GM21723 (cell line): ENCODE measurements at regions not wholly inside any gene's neighbourhood (a gene's known extent, or its start where the extent isn't known, plus 50 kb on each side); places are given as distances from the start of the nearest gene placed in this dataset.

Experiments
- ATAC-seq: cut with Tn5 transposase; IDR thresholded peaks from one replicate; pipeline ENCODE4 v1.9.1; 2021; ENCODE audit warnings: mild to moderate bottlenecking, moderate library complexity; ENCODE audit not compliant: unreplicated experiment

DNA sequence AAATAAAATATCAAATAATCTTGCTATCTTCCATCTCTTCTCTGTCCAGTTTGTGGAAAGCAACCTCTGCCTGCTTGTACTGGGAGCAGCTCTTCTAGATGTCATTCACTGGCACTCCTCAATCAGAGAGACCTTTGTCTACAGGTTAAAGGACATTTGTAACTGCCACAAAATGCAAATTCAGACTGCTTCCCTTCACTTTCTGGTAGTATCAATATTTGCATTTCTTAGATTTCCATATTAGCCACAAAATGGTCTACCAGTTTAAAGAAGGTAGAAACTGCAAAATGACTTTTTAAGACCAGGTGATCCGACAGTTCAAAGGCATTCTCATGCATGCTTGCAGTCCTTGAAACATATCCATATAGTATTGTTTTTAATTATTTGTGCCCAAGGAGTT, 51.7 kb upstream of the RCN1 start:
- ATAC-seq, result no peak

DNA sequence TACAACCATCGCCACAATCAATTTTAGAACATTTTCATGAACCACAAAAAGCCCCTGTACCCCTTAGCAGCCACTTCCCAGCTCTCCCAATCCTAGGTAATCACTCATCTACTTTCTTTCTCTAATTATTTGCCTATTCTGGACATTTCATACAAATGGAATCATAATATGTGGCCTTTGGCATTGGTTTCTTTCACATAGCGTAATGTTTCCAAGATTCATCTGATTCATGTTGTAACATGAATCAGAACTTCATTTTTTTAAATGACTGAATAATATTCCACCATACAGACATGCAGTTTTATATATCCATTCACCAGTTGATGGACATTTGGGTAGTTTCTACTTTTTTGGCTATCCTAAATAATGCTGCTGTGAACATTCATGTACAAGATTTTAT, 56.2 kb upstream of the RCN1 start:
- no peak for ATAC-seq

DNA sequence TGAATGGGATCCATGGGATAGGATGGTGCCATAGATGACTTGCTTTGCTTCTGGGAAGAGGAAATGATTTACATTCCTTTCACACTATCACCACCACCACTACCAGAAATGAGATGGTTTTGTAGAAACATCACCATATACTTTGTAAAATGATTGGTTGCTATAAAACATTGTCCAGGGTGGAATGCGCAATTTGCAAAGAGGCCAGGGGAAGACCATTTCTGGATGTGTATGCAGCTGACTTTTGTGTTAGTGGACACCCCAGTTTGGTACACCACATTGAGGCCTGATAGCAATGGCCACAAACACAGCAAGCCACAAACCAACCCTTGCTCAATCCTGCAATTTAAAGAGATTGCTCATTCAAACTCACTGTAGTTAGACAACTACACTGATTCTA, 56.7 kb upstream of the RCN1 start:
- ATAC-seq, result no peak

DNA sequence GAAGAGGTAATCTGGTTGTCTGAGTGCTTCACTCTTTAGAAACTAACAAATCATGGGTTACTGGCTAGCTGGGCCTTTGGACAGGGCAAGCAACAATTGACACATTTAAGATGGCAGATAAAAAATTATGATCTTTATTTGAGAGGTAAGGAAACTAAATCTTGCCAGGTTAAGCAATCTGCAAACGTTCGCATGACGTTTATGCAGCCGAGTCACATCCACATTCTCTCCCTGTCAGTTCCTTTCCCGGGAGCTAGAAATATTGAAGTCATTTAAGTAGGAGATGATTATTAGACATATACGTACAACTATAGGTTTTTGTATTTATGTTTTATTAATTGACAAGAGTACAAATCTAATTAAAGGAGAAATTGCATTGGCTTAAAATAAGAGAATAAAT, 57.4 kb upstream of the RCN1 start:
- ATAC-seq, result no peak

DNA sequence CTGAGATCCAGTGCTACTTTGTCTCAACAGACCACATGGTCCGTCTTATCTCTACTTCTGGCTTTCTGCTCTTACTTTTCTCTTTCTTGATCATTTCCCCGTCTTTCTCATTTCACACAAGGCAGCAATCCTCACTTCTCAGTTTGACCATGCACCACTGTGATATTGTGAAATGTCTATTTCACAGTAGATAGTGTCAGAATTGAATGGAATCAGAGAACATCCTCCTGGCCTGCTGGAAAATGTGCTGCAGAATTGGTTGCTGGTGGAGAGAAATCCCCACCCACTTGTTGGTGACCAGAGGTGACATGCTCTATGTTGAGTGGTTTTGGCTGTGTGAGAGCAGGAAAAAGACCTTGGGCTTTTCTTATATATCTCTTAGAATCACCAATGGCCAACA, 57.8 kb upstream of the RCN1 start:
- no peak for ATAC-seq

DNA sequence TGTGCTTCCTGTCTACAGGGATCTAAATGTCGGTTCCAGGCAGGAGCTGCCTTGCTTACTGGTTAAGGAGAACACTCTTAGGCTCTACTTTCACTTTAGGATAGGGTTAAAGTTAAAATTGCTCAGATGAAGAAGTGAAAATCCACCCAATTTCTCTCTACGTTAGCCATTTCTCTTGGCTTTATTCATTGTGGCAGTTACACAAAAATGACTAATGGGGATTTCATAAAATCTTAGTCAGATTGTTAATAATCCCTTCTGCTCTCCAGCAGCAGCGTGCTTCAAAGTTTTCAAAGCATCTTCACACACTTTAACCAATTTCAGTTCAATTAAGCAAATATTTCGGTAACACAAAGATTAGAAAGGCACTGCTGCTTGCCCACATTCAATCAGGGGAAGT, 58.4 kb upstream of the RCN1 start:
- ATAC-seq, result no peak

DNA sequence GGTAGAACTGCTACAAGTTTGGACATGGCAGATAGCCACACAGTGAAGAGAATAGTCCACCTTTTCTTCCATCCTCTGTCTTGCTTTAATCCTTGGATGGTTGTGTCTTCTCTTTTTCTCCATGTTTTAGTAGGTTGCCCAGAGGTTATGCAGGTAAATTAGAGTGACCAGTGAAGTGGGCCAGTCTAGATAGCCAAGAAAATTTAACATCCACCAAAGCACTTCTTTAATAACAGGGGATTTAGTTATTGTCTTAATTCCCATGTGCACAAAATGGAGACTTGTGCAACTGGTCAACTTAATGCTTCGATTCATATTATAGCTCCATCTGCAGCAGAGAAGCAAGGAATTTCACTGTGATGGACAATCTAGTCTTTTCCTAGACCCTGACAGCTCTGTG, 58.8 kb upstream of the RCN1 start:
- no peak for ATAC-seq

DNA sequence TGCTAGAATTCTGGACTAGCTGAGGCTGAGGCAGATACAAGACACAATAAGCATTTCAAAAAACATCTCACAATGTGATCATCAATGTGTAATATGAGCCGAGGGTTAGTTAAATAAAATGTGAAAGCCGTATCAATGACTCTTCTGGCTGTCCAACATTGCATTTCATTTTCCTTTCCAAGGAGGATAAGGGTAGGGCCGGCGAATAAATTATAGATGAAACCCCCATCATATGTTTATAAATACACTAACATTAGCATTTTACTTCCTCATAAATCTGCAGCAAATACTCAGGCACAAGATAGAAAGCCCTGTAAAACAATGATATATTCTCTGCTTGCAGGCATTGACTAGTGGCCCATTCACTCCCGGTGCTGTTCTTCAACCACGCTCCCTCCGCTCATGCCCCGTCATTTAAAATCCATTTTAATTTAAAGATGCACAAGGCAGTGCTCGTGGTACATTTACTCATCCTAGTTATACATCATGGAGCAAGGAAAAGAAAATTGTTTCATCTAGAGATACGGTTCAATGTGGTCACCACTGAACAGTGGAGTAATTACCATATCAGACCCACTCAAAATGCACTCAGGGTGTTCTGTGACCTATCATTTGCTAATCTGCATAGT, 59.9 kb upstream of the RCN1 start:
- ATAC-seq, result no peak

DNA sequence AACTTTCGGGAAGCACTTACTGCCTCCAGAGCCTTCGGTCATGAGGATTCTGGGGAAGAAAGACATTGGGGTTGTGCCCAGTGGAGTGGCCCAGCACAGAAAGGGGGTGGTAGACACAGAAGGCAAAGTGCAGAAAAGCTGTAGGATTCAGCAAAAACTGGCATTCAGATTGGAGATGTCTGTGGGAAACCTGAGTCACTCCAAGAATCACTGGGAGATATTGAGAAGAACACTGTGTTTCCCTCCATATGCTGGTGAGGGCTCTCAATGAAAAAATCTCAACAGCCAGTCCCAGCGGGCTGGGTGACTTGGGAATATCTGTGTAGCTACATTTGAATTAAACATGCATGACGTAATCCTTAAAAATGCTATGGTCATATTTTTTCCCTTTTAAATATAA, 61.2 kb upstream of the RCN1 start:
- ATAC-seq, result no peak

DNA sequence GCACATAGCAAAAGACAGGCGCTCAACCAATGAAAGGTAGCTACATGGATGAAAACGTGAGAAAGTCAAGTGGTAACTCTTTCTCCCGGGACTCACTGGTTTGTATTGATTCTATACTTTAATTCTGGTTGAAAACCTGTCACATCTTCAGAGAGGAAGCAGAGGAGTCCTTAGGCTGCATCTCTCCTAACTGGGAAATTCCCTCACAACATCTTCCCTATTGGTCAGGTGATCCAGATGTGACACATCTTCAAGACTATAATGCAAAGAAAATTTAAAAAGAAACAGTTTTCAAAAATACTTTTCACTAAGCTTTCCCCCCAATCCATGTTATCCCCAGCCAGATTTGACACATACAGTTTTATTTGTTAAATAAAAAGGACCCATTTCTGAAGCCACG, 62.7 kb upstream of the RCN1 start:
- no peak for ATAC-seq

DNA sequence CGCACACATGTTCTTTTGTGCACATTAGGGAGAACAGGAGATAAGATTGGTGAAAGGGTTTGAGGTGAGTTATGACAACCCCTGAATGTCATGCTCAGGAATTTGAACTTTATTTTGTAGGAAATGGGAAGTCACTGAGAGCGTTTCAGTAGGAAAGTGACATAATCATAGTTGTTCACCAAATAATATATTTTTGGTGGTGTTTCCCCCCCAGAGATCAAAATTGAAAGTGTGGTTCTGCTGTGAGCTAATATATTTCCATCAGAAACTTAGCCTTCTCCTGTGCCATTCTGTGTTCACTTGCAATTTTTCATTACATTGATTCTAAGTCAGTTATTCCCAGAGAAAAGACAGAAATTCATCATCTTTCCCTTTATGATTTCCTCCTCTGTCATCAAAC, 64.1 kb upstream of the RCN1 start:
- no peak for ATAC-seq

DNA sequence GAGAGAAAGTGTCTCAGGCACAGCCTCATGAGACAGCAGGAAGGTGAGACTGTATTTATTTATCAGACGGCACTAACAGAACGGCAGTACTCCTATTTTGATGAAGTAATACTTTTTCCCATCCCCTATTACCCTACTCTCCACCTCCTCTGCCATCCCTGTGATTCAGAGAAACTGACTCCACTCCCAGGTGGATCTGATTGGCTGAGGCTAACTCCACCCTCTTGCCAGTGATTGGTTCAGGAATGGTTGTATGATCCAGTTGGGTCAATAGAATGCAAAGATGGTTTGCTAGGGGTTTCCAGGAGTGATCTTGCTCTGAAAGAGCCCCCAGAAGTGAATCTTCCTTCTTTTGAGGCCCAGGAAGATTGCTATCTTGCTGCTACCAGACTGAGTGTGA, 65.9 kb upstream of the RCN1 start:
- no peak for ATAC-seq

DNA sequence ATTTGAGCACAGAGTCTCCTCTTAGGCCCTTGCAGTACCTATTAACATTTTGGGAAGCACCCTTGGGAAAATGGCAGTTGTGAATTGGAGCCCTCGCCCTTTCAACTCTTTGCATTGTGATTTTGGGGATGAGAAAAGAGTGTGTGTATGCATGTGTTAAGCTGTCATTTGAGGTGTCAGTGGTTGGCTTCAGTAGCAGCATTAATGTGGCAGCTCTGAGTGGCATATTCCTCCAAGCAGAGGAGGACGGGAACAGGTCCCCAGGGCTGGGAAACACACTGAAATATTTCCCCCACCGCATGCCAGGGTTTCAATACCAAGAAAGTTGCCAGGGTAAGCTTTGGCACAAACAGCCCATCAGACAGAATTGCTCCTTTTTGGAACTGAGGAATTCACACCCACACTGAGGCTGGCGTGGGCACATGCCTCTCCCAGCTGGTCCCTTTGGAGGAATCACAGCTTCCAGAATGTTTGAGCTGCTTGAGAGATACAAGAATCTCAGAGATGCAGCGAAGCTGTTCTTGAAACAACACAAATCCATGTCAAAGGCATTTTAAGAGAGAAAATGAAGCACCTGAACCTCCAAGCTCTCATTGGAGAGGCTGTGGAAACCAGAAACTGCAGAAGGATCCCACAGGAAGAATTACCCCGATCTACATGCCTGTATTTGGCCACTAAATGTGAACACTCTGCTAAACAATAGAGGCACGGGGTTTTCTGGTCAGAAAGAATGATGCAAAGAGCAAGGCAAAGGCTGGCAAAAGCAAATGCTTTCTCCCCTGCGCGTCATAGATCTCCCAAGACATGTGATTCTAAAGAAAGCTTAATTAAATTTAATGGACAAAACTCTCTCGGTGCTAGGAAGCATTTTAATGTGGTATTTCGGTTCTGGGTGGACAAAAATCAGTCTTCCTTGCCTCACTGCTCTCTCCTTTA, 67.2 kb upstream of the RCN1 start:
- no peak for ATAC-seq

DNA sequence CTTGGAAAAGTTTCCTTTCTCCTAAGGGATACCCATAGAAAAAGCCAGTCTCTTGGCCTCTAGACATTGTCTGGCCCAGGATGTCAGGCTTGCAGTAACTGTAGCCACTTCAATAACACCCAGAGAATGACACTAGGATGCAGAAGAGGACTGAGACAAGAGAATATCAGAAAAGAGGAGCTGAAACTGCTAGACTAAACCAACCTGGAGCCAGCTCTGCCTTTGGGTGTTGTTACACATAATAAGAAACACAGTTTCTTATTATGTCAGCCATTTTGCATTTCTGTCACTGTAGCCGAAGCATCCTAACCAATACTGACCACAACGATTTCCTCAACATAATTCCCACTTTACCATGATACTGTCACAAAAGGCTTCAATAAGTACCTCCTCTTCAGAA, 72.2 kb upstream of the RCN1 start:
- no peak for ATAC-seq

DNA sequence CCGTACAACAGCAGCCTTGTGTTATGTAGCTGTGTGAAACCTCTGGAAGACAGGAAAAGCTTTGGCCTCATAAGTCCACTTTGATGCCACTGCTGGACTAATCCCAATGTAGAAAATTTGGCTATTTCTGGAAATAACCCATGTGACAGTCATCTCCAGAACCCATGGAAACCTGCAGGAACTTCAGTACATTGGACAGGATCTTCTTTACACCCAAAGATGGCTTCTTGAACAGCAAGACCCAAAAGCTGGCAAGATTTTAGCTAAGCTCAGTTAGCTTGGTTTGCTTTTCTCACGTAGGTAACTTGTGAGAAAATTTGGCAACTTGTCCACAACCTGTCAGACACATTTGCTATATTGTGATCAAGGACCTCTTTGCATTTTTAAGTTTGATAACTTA, 74.8 kb upstream of the RCN1 start:
- ATAC-seq, result no peak

DNA sequence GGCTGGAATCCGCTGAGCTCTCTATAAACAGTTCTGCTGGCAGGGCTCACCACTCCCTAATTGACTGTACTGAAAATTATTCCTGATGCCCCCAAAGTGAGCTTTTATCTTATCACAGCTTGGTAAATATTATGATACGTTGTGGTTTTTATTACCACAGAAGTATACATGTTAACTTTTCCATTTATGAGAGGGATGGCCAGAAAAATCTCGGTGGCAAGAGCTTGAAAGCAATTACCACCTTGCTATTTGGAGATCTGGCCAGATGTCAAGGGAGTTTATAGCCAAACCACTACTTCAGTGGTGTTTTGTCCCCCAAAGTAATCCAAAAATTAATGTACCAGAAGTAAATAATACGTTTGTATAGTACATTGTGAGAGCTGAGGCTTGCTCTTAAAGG, 75.4 kb upstream of the RCN1 start:
- no peak for ATAC-seq

DNA sequence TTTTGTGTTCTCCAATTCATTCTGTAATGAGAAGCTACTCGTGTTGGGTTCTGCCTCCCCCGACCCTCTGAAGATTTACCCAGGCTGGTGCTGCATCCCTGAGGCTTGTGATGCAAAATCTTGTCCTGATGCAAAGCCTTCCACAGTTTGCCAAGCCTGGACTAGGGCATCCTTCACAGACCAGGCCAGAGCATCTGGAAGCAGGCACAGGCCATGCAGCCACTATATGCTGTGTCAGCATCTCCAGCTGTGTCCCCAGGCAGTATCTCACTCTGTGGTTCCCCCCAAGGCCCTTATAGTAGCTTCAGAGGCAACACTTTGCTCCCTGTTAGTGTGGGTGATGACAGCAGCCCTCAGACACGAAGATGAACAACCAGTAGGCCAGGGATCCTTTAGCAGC, 77.3 kb upstream of the RCN1 start:
- ATAC-seq, result no peak

DNA sequence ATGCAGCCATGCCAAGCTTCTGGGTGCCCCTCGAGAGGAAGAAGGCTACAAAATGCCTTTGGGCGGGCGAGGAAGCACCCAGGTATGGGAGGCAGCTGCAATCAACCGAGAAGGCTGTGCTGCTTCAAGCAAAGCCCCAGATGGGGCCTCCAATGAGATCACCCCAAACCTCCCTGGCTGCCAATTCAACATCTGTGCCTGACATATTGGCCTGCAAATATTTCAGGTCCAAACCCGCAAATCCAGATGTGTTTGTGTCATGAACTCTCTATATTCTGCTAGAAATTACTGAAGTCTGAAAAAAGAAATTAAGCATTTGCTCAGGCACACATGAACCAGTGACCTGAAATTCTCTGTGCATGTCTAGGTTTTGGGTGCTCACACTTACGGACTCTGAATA, 78.8 kb upstream of the RCN1 start:
- ATAC-seq, result no peak

DNA sequence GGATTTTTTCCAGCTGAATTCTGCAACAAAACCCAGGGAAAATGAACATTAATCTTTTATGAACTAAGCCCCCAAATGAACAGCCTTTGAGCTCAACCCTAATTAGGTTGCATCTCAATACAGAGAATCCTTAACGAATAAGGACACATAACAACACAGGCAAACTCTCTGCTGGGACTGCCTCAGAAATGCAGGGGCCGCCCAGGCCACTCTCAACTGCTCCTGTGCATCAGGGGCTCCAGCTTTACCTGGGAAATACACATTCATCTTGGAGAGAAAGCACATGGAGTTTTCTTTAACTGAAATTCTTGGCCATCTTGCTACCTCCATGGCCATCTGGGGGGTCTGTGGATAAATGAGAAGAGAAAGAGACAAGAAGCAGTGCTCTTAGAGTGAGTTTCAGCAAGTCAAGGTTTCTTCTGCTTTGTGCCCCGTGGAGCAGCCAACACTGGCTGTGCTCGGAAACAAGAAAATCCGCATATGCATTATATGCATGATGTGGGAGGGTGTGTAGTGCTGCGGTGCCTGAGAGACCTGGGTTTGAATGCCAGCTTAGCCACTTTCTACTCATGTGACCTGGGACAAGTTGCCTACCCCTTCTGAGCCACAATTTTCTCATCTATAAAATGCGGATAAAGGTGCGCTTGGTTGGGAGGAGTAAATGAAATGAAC, 81.9 kb upstream of the RCN1 start:
- no peak for ATAC-seq

DNA sequence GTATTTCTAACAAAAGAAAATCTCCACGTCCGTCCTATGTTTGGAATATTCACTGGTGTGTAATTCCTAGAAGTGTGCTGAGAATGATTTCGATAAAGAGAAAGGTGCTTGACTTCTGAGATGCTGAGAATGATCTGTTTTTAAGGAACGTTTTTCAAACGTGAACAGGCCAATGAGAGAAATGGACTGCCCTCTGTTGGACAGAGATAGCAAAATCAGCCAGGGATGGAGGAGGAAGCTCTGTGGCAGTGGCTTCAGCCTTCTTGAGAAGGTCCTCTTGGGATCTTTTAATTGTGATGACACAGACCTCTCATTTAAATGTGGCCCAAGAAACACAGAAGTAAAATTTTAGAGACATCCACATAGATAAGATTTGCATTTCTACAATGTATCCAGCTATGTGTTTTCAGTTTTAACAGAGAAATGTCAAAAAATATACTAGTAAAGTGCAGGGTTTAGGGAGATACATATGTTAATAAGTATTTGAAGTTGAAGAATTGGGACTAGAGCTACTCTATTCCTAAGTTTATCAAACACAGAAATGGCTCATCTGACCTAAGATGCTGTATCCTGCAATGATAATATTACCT, 84.0 kb upstream of the RCN1 start:
- peak; percentile 73 for ATAC-seq

DNA sequence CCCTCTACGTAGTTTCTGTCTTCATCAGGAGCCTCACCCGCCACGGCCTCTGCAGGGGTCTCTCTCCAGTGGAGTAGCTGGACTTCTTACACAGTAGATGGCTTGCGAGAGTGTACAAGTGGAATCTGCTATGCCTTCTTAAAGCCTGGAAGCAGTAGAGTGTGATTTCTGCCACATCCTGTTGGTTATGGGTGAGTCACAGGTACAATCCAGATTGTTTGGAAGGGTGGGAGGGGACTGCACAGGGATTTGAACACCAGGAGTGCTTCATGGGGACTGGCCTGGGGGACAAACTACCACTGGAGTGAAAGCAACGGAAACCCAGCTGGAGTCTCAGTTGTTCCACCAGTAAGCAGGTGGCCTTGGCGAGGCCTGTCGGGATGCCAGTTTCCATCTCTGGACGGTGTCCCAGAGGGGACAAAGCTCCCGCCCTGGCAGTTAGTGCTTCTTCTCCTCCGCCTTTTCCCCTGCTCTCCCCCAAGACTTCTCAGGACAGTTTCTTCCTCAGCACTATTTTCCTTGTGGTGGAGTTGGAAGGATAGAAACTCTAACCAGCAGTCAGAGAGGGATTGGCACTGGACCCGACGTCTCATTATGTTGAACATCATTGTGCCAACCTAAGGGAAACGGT, 85.0 kb upstream of the RCN1 start:
- ATAC-seq, result no peak
